ENCODE measurements at regions not wholly inside any gene's neighbourhood (a gene's known extent, or its start where the extent isn't known, plus 50 kb on each side); places are given as distances from the start of the nearest gene placed in this dataset.
"Not testable (repeated sequence)": the region's sequence is repeated elsewhere in the genome, so short reads cannot be mapped to it uniquely, and the experiment has no call there.

DNA sequence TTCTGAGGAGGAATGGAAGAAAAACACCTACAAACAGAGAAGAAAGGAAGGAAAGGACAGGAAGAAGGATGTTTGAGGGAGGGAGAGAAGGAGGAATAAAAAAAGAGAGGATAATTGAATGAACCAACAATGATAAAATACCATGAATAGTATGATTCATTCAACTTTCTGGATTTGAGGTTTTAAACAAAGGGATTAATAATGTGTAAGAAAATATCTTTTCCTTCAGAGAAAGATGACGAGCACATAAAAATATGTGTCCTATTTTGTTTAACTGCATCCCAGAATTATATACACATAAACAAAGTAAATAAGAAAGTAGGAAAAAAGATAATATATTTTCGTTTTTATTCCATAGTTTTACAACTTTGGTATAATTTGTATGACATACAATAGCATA, 1380.4 kb downstream of the STIM2 start:
- DNase-seq, result no peak

DNA sequence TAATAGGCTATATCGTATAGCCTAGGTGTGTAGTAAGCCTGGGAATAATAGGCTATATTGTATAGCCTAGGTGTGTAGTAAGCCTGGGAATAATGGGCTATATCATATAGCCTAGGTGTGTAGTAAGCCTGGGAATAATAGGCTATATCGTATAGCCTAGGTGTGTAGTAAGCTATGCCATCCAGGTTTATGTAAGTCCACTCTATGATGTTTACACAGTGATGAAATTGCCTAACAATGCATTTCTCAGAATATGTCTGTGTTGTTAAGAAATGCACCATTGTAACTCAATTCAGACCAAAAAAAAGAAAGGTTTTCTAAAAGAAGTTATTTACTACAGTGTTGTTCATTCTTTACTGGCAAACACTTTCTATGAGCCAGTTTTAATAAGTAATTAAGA, 1387.2 kb downstream of the STIM2 start:
- DNase-seq, result no peak

DNA sequence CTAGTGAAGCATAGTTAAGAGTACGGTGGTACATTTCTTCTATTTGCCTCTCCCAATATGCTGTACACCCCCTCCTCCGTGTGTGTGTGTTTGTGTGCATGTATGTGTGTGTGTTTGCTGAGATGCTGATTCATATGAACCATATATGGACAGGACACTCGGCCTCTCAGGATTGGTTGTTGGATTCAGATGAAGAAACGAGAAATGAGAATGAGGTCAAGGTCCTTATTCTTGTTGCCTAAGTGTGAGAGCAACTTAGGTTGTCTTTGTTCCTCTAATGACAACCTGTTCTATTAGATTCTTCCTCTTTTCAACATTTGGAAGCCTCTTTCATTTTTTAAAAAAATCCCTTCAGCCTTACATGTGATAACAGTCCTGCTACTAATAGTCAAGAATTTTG, 1387.6 kb downstream of the STIM2 start:
- DNase-seq, result no peak

DNA sequence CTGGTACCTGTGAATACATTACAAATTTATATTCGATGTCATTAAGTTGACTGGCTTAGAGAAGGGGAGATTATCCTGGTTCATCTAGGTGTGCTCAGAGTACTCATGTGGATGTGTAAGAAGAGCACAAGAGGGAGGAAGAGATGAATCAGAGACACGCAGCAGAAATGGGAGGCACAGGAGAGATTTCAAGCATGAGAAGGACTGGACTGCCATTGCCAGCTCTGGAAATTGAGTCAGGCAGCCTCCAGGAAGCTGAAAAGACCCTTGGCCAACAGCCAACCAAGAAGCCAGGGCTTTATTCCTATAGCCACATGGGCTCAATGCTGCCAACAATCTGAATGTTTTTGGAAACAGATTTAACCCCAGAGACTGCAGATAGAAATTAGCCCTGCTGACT, 1390.0 kb downstream of the STIM2 start:
- no peak for DNase-seq

DNA sequence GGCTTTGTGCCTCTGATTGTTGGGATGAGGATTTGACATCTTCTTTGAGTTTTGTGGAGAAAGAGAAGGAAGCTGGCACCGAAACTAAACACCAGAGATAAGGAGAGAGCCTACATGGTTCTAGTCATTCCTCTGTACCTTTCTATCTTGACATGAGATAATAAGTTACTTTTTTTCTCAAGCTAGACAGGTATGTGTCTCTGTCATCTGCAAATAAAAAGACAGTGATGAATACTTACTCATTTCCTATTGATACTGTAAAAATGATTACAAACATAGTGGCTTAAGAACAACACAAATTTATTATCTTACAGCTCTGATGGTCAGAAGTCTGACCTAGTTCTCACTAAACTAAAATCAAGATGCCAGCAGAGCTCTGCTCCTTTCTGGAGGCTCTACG, 1391.2 kb downstream of the STIM2 start:
- DNase-seq, result no peak

DNA sequence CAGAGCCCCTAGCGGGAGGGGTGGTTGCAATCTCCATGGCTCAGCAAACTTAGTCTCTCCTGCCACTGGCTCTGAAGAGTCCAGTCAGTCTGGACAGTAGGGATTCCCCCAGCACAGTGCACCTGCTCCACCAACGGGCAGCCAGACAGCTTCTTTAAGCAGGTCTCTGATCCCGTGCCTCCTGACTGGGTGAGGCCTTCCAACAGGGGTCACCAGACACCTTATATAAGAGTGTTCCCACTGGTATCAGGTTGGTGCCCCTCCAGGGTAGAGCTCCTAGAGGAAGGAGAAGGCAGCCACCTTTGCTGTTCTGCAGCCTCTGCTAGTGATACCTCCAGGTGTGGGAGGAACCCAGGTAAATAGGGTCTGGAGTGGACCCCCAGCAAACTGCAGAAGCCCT, 1393.4 kb downstream of the STIM2 start:
- no peak for DNase-seq

DNA sequence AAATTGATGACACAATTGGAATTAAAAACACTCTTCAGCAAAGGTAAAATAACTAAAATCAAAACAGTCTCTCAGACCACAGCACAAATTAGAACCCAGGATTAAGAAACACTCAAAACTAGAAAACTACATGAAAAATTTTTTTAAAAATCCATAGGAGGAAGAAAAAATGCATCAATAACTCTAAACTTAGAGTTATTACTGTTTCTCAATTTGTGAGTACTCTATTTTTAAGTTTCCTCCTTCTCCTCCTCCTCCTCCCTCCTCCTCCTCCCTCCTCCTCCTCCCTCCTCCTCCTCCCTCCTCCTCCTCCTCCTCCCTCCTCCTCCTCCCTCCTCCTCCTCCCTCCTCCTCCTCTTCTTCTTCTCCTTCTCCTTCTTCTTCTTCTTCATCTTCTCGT, 1395.7 kb downstream of the STIM2 start:
- DNase-seq, result no peak

DNA sequence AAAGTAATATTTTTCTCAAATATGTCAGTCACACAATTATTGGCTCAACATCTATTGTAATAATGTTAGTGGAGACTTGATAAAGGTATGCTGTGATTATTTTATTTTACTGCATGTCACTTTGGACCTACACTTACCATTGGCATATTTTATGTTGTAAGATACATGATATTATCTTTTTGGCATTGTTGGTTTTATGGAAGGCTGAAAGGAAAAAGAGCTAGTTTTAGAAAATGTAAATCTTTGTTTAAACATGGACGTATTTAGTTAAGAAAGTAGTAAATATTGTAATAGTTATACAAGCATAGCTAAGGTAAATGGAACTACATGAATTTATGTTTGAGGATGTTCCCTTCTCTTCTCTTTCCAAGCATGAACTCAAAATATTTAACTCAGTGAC, 1399.3 kb downstream of the STIM2 start:
- DNase-seq, result no peak

DNA sequence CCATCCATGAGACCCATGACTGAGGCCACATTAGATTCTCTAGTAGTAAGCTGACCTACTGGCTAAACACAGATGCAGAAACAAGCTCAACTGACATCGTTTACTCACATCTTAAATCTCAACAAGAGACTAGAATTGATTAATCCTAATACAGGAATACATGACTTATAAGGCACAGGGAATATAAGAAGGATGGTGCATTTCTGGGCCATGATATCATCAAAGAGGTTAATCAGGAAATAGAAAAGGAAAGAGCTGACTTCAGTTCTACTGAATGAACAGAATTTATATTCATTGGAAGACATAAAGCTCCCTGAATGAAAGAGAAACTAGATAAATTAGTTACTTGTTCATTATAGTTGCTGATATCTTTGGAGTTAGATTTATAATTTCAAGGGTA, 1406.5 kb downstream of the STIM2 start:
- no peak for DNase-seq

DNA sequence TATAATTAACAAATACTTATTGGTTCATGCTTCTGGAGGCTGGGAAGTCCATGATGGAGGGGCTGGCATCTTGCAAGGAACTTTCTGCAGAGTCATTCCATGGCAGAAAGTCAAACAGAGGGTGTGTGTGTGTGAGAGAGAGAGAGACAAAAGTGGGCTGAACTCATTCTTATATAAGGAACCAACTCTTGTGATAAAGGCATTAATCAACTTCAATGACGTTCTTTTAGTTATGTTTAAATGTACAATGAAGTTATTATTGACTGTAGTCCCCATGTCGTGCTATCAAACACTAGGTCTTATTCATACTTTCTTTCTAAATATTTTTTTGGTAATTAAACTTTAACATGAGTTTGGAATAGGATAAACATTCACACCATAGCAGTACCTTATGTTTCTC, 1408.8 kb downstream of the STIM2 start:
- no peak for DNase-seq

DNA sequence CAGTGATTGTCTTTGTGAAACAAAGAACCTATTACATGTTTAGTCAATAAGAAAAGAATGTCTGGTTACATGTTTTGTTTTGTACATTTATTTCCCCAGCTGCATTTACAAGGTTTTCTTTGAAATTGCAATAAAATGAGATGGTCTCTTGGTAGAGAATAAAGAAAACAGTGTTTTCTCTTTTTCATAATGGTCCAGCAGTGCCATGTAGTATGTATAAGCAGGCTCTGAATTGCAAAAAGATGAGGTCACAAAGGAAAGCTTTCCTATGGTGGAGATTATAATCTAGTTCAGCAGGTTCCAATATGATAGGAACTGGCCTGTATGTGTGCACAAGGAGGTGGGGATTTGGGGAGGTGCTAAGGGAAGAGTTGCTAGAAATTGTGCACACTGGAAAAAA, 1417.3 kb downstream of the STIM2 start:
- DNase-seq, result peak in 1 of 2 donors; percentile 92

DNA sequence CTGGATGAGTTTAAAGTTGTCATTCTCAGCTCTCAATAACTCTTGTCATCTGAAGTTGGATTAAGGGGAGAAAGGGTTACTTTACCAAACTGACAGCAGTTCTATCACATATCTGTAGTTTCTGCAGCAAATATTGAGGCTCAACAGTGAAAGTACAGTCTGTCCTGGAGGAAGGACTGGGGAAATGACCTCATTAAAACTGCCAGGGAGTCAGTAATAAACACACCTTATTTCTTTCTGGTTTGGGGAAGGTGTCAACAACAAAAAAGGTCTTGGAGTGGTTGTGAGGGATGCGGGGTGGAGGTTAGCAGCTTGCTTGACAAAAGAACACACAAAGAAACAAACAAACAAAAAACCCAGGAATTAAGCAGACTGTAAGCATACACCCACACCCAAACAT, 1418.0 kb downstream of the STIM2 start:
- DNase-seq, result no peak

DNA sequence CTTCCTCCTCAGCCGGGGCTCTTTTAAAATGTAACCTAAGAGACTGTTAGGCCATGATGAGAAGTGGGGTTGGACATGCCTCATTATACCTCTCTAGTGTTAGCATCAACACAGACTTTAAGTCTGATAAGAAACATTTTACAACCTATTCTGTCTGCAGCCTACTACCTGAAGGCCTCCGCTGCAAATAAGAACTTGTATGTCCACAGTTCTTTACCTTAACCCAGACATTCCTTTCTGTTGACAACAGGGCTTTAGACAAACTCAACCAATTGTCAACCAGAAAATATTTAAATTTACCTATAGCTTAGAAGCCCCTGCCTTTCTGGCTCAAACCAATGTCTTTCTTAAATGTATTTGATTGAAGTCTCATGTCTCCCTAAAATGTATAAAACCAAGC, 1418.6 kb downstream of the STIM2 start:
- no peak for DNase-seq

DNA sequence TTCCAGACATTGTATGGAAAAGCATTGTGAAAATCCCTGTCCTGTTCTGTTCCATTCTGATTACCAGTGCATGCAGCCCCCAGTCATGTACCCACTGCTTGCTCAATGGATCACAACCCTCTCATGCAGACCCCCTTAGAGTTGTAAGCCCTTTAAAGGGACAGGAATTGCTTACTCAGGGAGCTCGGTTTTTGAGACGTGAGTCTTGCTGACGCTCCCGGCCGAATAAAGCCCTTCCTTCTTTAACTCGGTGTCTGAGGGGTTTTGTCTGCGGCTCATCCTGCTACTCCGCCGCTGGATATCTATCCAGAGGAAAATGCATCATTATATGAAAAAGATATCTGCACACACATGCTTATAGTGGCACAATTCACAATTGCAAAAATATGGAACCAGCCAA, 1425.6 kb downstream of the STIM2 start:
- not testable (repeated sequence) for DNase-seq

DNA sequence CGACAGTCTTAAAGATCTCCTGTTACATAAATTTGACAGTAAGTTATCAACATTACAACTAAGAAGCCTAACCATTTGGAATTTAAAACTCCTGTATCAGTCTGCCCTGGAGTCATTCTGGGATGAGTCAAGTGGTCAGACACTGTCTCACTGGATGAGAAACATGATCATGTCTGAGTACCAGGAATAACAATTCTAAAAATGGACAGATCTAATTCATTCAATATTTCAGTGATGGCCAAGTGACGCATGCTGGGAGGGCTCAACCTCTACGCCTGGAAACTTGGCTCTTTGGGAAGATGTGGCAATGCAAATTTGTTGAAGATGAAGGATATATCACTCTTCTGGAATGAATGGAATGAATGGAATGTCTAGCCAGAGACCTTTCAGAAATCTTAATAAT, 1427.2 kb downstream of the STIM2 start:
- no peak for DNase-seq

DNA sequence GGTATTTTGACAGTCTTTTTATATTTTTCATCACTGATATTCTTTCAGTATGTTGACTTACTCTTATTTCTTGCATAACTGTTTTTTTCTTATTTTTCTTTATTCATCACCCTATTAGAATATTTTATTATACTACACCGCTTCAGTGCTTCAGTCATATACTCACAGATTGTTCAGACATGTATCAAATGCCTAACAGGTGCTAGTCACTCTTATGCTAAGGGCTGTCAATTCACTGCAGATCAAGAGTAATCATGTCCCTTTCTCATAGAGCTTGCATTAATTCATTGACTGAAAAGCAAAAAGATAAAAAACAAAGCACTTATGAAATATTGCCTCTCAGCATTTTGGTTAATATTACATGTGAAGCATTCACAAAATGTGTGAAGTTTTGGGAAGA, 1435.6 kb downstream of the STIM2 start:
- DNase-seq, result no peak

DNA sequence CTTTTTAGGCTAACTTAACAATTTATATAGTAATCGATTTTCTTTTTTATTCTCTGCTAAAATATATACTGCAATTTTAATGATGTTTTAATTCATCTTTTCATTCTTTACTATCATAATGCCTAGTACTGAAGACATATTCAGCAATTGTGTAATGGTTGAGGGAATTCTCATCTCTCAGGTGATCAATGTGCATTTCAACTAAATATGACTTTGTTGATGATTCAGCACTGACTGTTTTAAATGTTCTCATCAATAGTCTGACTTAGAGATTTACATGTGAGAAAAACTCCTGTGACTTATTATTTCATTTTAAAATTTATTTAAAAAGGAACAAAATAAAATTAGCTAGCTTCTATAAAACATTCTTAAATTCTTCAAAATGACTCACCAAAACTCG, 1450.3 kb downstream of the STIM2 start:
- DNase-seq, result no peak

DNA sequence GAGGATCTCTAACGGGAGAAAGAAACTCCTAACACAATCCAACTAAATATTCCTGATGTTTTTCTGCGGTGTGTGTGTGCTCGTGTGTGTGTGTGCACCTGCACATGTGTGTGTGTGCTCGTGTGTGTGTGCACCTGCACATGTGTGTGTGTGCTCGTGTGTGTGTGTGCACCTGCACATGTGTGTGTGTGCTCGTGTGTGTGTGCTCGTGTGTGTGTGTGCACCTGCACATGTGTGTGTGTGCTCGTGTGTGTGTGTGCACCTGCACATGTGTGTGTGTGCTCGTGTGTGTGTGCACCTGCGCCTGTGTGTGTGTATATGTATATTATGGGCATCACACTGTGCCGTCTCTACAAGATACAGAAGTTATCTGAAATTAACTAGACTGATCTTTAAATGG, 1451.9 kb downstream of the STIM2 start:
- not testable (repeated sequence) for DNase-seq

DNA sequence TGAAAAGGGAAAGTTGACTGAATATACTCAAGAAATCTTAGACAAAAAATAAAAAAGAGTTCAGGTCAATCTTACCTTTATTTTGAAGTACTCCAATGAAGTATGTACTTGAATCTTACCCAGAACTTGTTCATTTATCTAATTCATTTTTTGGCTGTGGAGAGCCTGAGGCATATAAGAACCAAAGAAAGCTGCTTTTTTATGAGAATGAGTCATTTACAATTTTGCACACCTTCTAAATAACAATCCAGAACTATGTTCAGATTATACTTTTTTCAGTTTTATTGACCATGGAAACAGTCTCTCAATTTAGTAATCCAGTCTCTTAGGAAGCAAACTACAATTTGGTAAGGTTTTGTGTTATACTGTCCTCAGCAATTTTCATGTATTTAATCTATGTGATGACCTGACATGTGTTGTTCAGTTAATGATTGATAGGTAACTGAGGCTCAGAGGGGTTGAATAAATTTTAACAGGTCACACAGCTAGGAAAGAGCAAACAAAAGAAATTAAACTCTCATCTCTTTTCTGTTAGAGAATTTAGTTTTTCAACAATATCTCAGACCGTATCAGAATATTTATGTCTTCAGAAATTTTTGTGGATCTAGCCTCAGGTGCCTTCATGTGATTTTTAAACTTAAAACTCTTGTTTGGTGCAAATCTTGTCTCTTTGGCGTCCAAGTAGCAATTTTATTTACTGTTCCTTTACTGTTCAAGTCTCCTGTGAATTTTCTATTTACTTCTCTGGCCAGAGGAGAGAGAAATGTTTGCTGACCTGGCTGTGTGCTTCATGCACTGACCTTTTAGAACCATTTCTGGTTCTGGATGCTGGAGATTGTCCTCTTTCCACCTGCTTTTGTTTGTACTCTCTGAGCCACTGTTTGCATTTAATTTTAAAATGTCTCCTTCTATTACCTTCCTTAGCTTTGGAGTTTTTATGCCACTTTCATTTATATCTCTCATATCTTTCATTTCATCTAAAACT, 1453.4 kb downstream of the STIM2 start:
- DNase-seq, result no peak

DNA sequence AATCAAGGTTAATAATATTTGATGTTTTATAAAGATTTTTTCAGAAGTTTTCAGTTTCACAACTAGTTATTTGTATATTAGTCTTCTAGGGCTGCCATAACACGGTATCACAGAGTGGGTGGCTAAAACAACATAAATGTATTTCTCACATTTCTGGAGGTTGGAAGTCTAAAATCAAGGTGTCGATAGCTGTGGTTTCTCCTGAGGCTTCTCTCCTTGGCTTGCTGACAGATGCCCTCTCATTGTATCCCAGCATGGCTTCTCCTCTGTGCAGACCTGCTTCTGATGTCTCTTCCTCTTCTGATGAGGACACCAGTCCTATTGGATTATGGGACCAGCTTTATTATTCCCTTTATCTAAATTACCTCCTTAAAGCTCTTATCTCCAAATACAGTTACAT, 1456.6 kb downstream of the STIM2 start:
- DNase-seq, result no peak

DNA sequence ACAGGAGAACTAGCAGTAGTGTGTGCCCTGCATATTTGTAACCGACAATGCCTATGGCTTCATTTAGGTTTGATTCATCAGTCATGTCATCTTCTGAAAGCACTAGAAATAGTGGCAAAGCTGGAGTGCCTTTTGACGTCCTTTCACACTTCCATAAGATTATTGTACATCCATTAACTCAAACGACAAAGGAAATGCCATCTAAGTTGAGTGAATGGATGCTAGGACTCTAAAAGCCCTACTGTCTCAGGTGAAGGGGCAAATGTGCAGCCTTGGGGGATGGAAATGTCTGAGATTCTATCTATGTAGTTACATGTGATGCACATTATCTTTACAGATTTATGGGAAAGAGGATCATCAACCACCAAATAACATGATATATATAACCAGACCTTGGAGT, 1473.6 kb downstream of the STIM2 start:
- no peak for DNase-seq

DNA sequence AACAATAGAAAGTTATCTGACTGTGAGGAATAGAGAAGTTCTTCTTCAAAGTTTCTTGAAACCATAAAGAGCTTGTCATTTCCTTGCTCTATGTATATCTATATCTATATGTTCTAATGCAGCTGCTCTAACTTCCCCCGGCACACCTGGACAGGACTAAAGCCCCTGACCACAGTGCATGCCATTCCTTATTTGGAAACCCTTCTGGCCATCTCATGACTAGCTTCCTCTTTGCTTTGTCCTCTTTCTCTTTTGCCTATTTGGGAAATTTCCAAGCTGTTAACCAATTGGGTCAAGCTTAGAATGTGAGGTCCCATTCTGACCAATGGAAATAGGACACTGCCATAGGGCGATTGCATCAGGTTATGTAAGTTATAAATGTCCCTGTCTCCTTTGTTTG, 1481.1 kb downstream of the STIM2 start:
- no peak for DNase-seq

DNA sequence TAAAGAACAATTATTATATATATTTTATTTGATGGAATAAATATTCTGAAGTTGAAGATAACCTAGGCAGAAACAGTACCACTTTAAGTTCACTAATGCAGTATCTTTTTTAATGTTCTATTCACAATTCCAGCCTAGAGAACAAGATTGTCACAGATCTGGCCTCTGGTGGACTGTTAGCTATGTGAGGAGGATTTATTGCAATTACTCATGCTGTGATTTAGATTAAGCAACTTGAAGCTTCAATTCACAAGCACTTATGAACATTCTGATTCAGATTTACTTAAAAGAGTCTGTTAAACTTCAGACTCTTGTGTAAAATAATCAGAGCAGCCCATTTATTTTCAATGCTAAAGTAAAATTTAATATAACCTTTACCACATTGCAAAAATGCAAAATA, 1489.8 kb downstream of the STIM2 start:
- DNase-seq, result no peak

DNA sequence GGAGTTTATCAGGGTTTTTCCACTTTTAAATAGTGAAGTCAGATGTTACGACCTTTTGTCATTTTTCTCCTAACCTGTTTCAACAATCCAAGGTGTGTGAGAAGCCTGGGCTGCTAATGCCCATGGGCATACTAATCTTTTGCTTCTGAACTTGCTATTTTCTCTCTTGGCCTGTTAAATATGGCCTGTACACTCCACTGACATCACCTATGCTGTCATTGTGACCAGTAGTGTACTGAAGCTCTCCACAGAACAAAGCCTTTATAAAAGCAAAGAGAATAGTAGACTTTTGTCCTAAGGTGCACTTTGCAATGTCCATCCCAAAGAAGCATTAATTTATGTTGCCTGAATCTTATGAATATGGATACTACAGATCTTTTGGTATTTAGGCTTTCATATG, 1490.5 kb downstream of the STIM2 start:
- DNase-seq, result no peak

DNA sequence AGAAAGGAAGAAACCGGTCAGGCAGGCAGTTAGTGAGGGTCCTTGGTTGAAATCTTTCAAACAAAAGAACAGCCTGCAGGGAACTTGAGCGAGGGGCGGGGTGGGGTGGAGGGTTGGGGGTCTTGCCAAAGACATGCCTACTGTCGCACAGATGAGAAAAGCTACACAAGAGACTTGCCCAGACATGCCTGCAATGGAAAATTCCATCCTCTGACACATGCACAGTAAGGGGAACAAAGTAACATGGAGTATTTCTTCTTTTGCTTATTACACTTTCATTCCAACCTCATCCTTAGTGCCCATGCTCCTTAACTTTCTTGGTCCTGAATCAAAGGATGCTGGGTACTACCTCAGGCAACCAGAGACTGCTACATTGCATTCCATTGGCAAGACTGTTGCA, 1491.2 kb downstream of the STIM2 start:
- DNase-seq, result no peak
